Astrocyte (in vitro differentiated cells and primary cell): ENCODE measurements at regions not wholly inside any gene's neighbourhood (a gene's known extent, or its start where the extent isn't known, plus 50 kb on each side); places are given as distances from the start of the nearest gene placed in this dataset.

ENCODE experiments used
- DNase-seq: peaks from one replicate; pipeline ENCODE4 v3.0.0-alpha.2; 2010; ENCODE audit warnings: low read depth
- FAIRE-seq: peaks from 2 replicates; lab custom pipeline; 2011; peaks lifted over from hg19 to GRCh38; lab: Jason Lieb, UNC
- H2AFZ ChIP-seq: 2 replicates; pipeline ENCODE4 v1.6.0; 2012; ENCODE audit warnings: low read depth, low read length, inconsistent platforms
- H3K27ac ChIP-seq: 2 replicates; pipeline ENCODE4 v1.5.1; 2011; ENCODE audit warnings: low read depth, low read length, inconsistent platforms
- H3K27me3 ChIP-seq: 2 replicates; pipeline ENCODE4 v1.6.0; 2011; ENCODE audit warnings: low read length, inconsistent platforms; ENCODE audit not compliant: insufficient read depth
- H3K36me3 ChIP-seq: 2 replicates; pipeline ENCODE4 v1.5.1; 2011; ENCODE audit warnings: low read length, inconsistent platforms; ENCODE audit not compliant: insufficient read depth
- H3K4me1 ChIP-seq: 2 replicates; pipeline ENCODE4 v1.5.1; 2011; ENCODE audit warnings: low read length, inconsistent platforms; ENCODE audit not compliant: insufficient read depth
- H3K4me2 ChIP-seq: 2 replicates; pipeline ENCODE4 v1.6.0; 2012; ENCODE audit warnings: low read length, inconsistent platforms
- H3K4me3 ChIP-seq: 2 replicates; pipeline ENCODE4 v1.5.1; 2011; ENCODE audit warnings: low read depth, mild to moderate bottlenecking, low read length, inconsistent platforms; ENCODE audit not compliant: insufficient read depth
- H3K79me2 ChIP-seq: 2 replicates; pipeline ENCODE4 v1.6.0; 2012; ENCODE audit warnings: mild to moderate bottlenecking, low read length, inconsistent platforms; ENCODE audit not compliant: insufficient read depth
- H3K9ac ChIP-seq: 2 replicates; pipeline ENCODE4 v1.6.0; 2012; ENCODE audit warnings: mild to moderate bottlenecking, low read length, inconsistent platforms
- H3K9me3 ChIP-seq: 2 replicates; pipeline ENCODE4 v1.5.1; 2012; ENCODE audit warnings: low read depth, mild to moderate bottlenecking, low read length, inconsistent platforms; ENCODE audit not compliant: insufficient read depth
- H4K20me1 ChIP-seq: 2 replicates; pipeline ENCODE4 v1.6.0; 2012; ENCODE audit warnings: low read length, inconsistent platforms; ENCODE audit not compliant: insufficient read depth
- H3K27ac Mint-ChIP-seq: one replicate; pipeline ENCODE4 v1.8.0; 2021; ENCODE audit warnings: mild to moderate bottlenecking, mixed read lengths; ENCODE audit not compliant: unreplicated experiment
- H3K27me3 Mint-ChIP-seq: one replicate; pipeline ENCODE4 v1.8.0; 2021; ENCODE audit warnings: low read depth, mixed read lengths; ENCODE audit not compliant: unreplicated experiment
- H3K36me3 Mint-ChIP-seq: one replicate; pipeline ENCODE4 v1.8.0; 2021; ENCODE audit warnings: low read depth, mixed read lengths; ENCODE audit not compliant: unreplicated experiment
- H3K4me1 Mint-ChIP-seq: one replicate; pipeline ENCODE4 v1.8.0; 2021; ENCODE audit warnings: low read depth, mixed read lengths; ENCODE audit not compliant: unreplicated experiment
- H3K4me3 Mint-ChIP-seq: one replicate; pipeline ENCODE4 v1.8.0; 2021; ENCODE audit warnings: mild to moderate bottlenecking, moderate library complexity, mixed read lengths; ENCODE audit not compliant: unreplicated experiment
- H3K9me3 Mint-ChIP-seq: one replicate; pipeline ENCODE4 v1.8.0; 2021; ENCODE audit warnings: mild to moderate bottlenecking, mixed read lengths; ENCODE audit not compliant: unreplicated experiment
- CTCF ChIP-seq: IDR thresholded peaks from 2 replicates; pipeline ENCODE4 v1.5.1; 2011; ENCODE audit warnings: low read depth, mild to moderate bottlenecking, inconsistent platforms, low read length, moderate library complexity; ENCODE audit not compliant: insufficient read depth
- EZH2 ChIP-seq: IDR thresholded peaks from 2 replicates; pipeline ENCODE4 v1.6.1; 2012; ENCODE audit warnings: mild to moderate bottlenecking, low read length, inconsistent platforms; ENCODE audit not compliant: insufficient read depth

DNA sequence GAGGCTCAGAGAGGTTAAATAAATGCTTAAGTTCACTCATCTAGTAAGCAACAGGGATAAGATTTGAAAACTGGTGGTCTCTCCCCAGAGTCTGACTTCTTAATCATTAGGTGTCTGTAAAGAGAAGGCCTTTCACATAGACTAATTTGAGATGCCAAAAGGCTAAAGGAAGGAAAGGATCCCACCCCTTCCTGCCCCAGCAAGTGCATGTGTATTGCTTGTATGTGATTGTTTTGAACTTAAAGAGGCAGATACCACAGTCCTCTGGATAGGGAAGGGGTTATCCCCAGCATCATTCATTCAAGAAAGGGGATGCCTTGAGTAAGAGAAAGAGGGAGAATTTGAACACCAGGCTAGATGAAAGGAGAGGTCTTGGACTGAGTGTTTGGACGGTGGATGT lies 192.0 kb downstream of the OGFRL1 start:
- no peak for TF ChIP-seq EZH2
- TF ChIP-seq CTCF, result no peak
- Mint-ChIP-seq H3K27ac (no peak overlapping the region), H3K4me1 (peaks cover 68% of the 10 kb centered on the region), H3K4me3 (no peak overlapping the region), H3K27me3 (no peaks in the 10 kb centered on the region), H3K36me3 (no peaks in the 10 kb centered on the region), H3K9me3 (no peaks in the 10 kb centered on the region)
- Histone ChIP-seq H3K4me1 (peaks cover 25% of the 10 kb centered on the region), H3K9me3 (no peaks in the 10 kb centered on the region), H3K9ac (no peak overlapping the region), H3K4me3 (no peak overlapping the region), H3K27me3 (no peaks in the 10 kb centered on the region), H3K4me2 (no peak overlapping the region), H4K20me1 (no peaks in the 10 kb centered on the region), H3K27ac (no peak overlapping the region), H3K36me3 (no peaks in the 10 kb centered on the region), H3K79me2 (no peaks in the 10 kb centered on the region), H2AFZ (no peak overlapping the region)
- no peak for FAIRE-seq
- DNase-seq, result no peak

DNA sequence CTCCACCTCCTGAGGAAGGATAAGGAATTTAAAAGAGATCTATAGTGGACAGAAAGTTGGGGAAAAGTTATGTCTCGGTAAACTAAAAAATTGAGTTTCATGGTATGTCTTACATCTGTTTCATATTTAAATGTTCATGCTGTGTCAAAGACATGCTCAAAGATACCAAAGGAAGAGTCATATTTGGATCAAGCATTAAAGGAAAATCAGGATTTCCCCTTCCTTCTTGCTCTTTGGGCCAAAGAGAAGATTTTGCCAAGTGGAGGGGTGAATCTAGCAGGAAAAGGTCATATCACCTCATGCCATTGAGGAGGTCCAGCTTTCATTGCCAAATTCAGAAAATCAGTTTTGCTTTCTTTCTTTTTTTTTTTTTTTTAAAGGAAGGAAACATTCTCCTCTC lies 192.4 kb downstream of the OGFRL1 start:
- no peak overlapping the region for H3K9ac ChIP-seq
- no peaks in the 10 kb centered on the region for H3K36me3 ChIP-seq
- Mint-ChIP-seq H3K9me3 (no peaks in the 10 kb centered on the region), H3K27ac (no peak overlapping the region), H3K36me3 (no peaks in the 10 kb centered on the region), H3K4me3 (no peak overlapping the region), H3K4me1 (peaks cover 68% of the 10 kb centered on the region), H3K27me3 (no peaks in the 10 kb centered on the region)
- no peak for DNase-seq
- no peak overlapping the region for H3K4me3 ChIP-seq
- H3K4me2 ChIP-seq, result no peak overlapping the region
- TF ChIP-seq EZH2 (no peak), CTCF (no peak)
- no peaks in the 10 kb centered on the region for H3K79me2 ChIP-seq
- H3K4me1 ChIP-seq, result peaks cover 25% of the 10 kb centered on the region
- no peaks in the 10 kb centered on the region for H4K20me1 ChIP-seq
- H2AFZ ChIP-seq, result no peak overlapping the region
- no peak overlapping the region for H3K27ac ChIP-seq
- FAIRE-seq, result peak; percentile 9
- no peaks in the 10 kb centered on the region for H3K9me3 ChIP-seq
- H3K27me3 ChIP-seq, result no peaks in the 10 kb centered on the region

DNA sequence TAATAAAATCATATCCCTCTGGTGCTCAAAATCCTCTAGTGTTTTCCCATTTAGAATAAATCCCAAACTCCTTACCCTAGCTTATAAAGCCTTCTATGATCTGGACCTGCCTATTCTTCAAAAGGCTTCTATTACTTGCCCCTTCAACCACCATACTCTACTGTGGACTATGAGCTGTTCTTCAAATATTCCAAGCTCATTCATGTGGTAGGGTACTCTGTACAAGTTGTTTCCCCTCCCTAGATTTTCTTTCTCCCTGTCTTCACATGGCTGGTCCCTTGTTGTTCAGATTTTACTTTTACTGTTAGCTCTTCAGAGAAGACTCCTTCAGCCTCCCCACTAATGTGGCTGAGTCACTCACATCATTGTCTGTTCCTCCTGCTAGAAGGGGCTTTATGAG lies 193.2 kb downstream of the OGFRL1 start:
- Histone ChIP-seq H3K27ac (no peak overlapping the region), H2AFZ (no peak overlapping the region), H3K4me1 (peaks cover 31% of the 10 kb centered on the region), H3K27me3 (no peaks in the 10 kb centered on the region), H3K36me3 (no peaks in the 10 kb centered on the region), H4K20me1 (no peaks in the 10 kb centered on the region), H3K4me3 (no peak overlapping the region), H3K9ac (no peak overlapping the region), H3K79me2 (no peaks in the 10 kb centered on the region), H3K4me2 (peak overlapping the region; percentile 8), H3K9me3 (no peaks in the 10 kb centered on the region)
- TF ChIP-seq EZH2 (no peak), CTCF (no peak)
- no peaks in the 10 kb centered on the region for H3K36me3 Mint-ChIP-seq
- H3K4me1 Mint-ChIP-seq, result peaks cover 71% of the 10 kb centered on the region
- no peaks in the 10 kb centered on the region for H3K9me3 Mint-ChIP-seq
- DNase-seq (peak; percentile 56), FAIRE-seq (peak; percentile 54)
- H3K4me3 Mint-ChIP-seq, result no peak overlapping the region
- H3K27me3 Mint-ChIP-seq, result no peaks in the 10 kb centered on the region
- H3K27ac Mint-ChIP-seq, result peak overlapping the region; percentile 60
